ENCODE measurements at regions not wholly inside any gene's neighbourhood (a gene's known extent, or its start where the extent isn't known, plus 50 kb on each side); places are given as distances from the start of the nearest gene placed in this dataset.
A peak's percentile ranks its signal among the peaks of the same experiment; 100 is the strongest.

- no peak for DNase-seq (ENCODE audit: low spot score)
Observed at GRCh38 chr6:16851758-16852157, 90.5 kb upstream of the ATXN1 start.

- DNase-seq (ENCODE audit: low spot score) = no peak
Observed at GRCh38 chr6:16851044-16851540, 89.8 kb upstream of the ATXN1 start.

DNA sequence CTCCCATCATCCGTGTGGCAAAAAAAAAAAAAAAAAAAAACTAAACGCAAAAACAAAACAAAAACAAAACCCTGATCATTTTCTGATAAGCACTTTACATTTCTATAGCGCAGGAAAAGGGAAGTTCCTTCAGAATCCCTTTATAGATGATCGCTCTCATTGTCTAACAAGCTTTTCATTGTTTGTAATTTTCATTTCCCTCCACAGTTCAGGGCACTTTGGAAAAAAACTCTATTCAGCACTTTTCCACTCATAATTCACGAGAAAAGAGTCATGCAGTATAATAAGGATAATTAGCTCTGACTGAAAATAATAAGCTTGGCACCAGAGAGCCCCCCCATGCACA, 89.4 kb upstream of the ATXN1 start:
- no peak for DNase-seq (ENCODE audit: low spot score)

DNA sequence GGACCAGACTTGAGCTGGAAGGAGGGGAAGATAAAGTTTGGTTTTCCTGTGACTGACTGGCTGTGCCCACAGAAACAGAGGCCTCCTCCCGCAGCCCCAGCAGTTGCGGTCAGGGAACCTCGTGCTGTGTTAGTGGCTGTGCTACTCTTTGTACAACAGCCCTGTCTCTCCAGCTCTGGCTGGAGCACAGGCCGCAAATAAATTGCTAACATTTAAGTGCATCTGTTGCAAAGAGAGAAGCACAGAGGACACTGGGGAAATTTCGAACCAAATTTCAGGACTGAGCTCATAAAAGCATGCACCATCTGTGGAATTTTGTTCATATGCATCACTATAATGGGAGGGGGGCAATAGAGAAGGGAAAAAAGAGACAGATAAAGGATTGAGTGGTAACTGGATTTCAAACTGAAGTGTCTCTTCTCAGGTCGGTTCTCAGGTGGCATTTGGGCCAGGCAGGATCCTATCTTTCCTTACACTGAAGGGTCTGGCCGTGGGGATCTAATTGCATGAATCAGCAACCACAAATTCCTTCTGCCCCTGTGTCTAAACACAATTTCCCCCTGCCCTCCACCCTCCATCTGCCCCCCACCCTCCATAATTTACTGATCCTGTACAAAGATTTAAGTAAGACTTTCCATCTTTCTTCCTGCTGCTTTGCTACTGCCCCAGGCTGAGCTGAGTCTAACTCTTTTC, 88.9 kb upstream of the ATXN1 start:
- no peak for DNase-seq (ENCODE audit: low spot score)

DNA sequence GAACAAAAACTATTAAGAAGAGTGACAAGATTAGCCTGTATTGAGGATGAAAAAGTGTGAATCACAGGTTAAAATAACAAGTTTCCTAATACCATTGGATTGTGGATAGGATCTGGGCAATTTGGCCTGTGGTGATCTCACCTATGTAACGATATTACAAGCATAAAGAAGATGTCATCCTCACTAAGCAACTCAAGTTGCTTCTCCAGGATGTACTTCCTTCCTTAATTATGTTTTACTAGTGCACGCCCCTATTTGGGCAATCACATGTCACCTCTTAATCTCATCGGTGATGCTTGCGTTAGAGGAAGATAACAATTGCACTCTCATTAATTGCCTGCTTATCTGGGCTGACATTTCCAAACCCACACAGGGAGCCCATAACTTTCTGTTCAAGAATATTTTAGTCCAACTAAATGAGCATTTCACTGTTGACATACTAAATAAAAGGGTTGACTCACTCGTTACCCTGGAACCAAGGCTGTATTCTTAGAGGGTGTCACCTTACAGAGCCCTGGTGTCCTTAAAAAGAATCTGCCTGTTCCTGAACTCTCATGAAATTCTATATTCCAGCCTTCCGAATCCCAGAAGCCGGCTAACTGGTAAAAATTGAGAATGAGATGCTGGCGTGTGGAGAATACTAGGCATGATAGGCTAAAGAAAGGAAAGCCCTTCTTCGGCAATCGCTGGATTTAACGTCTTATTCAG, 88.2 kb upstream of the ATXN1 start:
- no peak for DNase-seq (ENCODE audit: low spot score)

DNA sequence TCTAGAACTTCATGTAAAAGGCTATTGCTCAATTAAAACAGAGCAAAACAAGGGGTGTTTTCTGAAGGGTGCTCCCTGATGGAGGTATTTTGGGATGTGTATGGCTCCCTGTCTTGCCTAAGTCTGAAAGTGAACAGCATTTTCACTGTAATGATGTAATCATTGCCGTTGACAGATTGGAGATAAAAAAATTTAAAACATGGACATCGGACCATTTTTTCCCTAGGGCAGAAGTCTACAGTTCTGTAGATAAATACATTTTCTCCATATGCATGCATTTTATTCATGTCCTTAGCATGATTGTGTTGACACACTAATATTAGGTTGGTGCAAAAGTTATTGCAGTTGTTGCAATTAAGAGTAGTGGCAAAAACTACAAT, 85.1 kb upstream of the ATXN1 start:
- DNase-seq (ENCODE audit: low spot score) = no peak

GRCh38 chr6:16844183-16844582, 82.9 kb upstream of the ATXN1 start:
- DNase-seq (ENCODE audit: low spot score) = no peak

GRCh38 chr6:16842676-16843075, 81.4 kb upstream of the ATXN1 start:
- no peak for DNase-seq (ENCODE audit: low spot score)

DNA sequence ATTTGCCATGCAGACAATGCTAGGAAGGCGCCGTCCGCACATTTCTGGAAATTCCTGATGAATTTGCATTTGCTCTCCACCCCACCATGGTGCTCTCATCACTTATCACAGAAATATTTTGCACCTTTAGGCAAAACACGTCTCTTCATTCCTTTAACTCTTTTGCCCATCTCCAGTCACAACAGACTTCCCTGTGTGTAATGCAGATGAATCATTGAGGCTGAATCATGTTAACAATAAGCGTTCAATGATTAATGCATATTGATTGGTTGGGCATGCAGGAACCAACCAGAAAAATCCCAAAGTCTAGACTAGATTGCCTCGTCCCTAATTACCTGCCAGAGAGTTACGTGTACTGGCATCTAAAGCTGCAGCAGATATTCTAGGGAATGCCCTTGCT, 80.0 kb upstream of the ATXN1 start:
- no peak for DNase-seq (ENCODE audit: low spot score)

DNA sequence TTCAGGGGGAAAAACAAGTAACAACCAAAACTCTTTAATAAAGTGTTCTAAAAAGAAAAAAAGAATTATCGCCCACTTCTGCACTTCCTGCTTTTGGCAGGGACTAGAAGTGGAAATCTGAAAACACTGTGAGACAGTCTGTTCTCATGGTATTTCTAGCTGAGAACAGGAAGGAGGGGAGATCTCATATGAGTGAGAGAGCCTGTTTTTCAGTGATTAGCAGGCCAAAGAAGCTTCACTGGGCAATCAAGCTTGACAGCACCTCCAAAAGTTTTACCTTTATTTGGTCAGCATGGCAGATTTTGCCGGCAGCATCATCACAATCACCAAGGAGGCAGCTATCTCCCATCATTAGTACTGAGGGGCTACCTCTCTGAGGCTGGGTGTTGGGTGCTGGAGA, 79.5 kb upstream of the ATXN1 start:
- DNase-seq (ENCODE audit: low spot score) = no peak

- no peak for DNase-seq (ENCODE audit: low spot score)
Observed at GRCh38 chr6:16840291-16840690, 79.0 kb upstream of the ATXN1 start.

- no peak for DNase-seq (ENCODE audit: low spot score)
Observed at GRCh38 chr6:16839631-16840179, 78.4 kb upstream of the ATXN1 start.

- DNase-seq (ENCODE audit: low spot score) = no peak
Observed at GRCh38 chr6:16837217-16837972, 76.1 kb upstream of the ATXN1 start.

DNA sequence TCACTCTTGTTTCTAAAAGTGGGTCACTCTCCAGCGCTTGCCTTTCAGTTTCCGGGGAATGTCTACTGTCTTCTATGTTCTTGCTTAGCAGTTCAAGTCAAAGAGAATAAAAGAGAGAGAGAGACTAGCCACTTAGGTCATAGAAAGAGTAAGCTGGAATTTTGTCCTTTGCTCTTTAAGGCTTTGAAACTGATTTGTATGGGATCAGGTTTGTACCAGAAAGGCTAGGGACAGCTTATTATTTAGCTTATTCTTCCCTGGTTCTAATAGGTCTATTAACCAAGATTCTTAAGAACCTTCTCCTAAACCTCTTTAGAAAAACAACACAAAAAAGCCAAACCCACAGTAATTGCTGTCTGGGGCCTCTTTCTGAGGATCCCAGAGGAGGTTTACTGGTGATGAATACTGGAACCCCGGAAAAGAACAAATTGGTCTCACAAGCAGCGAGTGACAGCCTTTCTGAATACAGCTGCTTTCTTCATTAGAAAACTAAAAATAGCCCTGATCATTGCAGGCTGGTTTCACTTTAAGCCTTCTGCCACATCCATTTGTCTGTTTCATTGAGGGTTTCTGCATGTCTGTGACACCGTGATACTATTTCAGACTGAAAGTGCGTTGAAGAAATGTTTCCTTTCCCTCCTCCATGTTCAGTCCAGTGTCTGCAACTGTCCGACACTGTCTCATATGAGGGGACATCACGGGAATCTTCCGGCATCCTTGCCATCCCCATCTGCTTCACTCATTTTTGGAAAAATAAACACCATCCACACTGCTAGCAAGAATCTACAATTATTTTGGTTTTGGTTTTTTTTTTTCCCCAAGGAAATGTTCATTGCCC, 75.1 kb upstream of the ATXN1 start:
- DNase-seq (ENCODE audit: low spot score) = peak; percentile 23

GRCh38 chr6:16834242-16834641, 73.0 kb upstream of the ATXN1 start:
- no peak for DNase-seq (ENCODE audit: low spot score)

GRCh38 chr6:16832721-16833120, 71.5 kb upstream of the ATXN1 start:
- no peak for DNase-seq (ENCODE audit: low spot score)

DNA sequence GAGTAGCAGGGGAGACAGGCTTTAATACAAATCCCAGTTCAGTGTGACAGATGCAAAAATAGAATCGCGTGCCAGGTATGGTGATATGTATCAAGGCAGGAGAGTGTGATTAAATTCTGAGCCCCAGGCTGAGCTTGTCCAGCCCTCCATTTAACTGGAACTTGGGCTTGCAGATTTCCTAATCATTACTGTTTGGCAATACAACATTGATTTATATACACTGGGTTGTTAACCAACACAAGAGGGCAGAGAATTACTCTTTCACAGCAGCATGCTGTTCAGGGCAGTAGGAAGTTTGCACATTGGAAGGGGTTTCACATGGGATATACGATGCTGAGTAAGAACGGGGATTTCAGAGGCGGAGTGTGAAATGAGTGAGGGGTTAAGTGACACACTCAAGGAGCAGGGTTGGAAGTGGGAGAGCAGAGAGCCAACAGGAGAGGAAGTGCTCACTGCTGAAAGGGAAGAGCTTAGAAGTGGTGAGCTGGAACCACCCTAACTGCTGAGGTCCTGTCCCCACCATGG, 70.8 kb upstream of the ATXN1 start:
- DNase-seq (ENCODE audit: low spot score) = no peak

DNA sequence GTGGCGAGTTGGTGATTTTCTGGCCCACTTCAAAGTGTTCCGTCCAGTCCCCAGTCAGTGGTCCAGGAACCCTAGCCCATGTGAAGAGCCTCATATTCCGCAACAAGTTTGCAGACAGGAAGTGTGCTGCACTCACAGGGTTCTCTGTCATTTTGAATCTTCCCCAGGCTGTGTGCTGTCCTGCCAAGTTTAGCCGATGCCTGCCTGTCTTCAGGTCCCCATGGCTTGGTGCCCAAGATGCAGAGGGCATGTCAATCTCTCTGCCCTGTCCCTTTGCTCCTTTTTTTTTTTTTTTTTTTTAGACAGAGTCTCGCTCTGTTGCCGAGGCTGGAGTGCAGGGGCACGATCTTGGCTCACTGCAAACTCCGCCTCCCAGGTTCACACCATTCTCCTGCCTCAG, 69.9 kb upstream of the ATXN1 start:
- DNase-seq (ENCODE audit: low spot score) = no peak

DNA sequence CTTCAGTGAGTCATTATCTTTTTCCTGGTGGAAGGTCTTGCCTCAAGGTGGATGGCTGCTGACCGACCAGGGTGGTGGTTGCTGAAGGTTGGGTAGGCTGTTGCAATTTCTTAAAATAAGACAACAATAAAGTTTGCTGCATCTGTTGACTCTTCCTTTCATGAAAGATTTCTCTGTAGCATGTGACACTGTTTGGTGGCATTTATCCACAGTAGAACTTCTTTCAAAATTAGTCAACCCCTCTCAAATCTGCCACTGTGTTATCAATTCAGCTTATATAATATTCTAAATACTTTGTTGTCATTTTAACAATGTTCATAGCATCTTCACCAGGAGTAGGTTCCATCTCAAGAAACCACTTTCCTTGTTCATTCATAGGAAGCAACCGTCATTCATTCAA, 66.8 kb upstream of the ATXN1 start:
- no peak for DNase-seq (ENCODE audit: low spot score)

DNA sequence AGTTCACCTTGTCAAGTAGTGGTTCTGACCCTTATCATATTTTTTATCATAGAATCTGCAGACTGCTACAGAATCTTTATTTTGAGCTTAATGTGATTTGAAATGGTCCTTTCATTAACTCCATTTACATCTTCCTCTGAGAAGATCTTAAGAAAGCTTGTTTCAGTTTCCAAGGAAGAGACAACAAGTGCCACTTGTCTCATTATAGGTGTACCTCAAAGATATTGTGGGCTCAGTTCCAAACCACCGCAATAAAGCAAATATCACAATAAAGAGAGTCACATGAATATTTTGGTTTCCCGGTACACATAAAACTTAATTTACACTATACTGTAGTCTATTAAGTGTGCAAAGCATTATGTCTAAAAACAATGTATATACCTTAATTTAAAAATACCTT, 66.4 kb upstream of the ATXN1 start:
- no peak for DNase-seq (ENCODE audit: low spot score)

GRCh38 chr6:16825784-16826183, 64.5 kb upstream of the ATXN1 start:
- DNase-seq (ENCODE audit: low spot score) = no peak

Measured in AG08396 (cell line).